Lower lobe of right lung (tissue), 2 donors: ENCODE measurements at regions not wholly inside any gene's neighbourhood (a gene's known extent, or its start where the extent isn't known, plus 50 kb on each side); places are given as distances from the start of the nearest gene placed in this dataset.

Experiments
- ATAC-seq, 2 donors: fragments of 200-7000 bp; cut with Tn5 transposase; one replicate each; pipeline ENCODE4 v1.9.1; 2020 to 2022; ENCODE audit warnings: mild to moderate bottlenecking in 2 of 2, moderate library complexity in 2 of 2
- DNase-seq: peaks from one replicate; pipeline ENCODE4 v3.0.0-alpha.2; 2020
- H3K27ac ChIP-seq: fragments of 200-600 bp; one replicate; pipeline ENCODE4 v1.8.0; 2022
- H3K27me3 ChIP-seq: fragments of 200-600 bp; one replicate; pipeline ENCODE4 v1.8.0; 2022; ENCODE audit warnings: low read depth
- H3K36me3 ChIP-seq: fragments of 200-600 bp; one replicate; pipeline ENCODE4 v1.8.0; 2022; ENCODE audit warnings: mild to moderate bottlenecking
- H3K4me1 ChIP-seq: fragments of 200-600 bp; one replicate; pipeline ENCODE4 v1.8.0; 2022
- H3K4me3 ChIP-seq: fragments of 200-600 bp; one replicate; pipeline ENCODE4 v1.8.0; 2022; ENCODE audit warnings: mild to moderate bottlenecking
- H3K9me3 ChIP-seq: fragments of 200-600 bp; one replicate; pipeline ENCODE4 v1.8.0; 2022
- CTCF ChIP-seq: fragments of 200-600 bp; IDR thresholded peaks from one replicate; pipeline ENCODE4 v1.8.0; 2022; ENCODE audit warnings: antibody characterized with exemption, mild to moderate bottlenecking
- intact Hi-C: fragments of 100-400 bp; cut with DNase I; formaldehyde crosslinking; loops from one replicate; pipeline ENCODE4 v1.11.0; 2022
- donor health status: DM: no; HTN: yes; CAD: no; lungs with severe emphysema.

DNA sequence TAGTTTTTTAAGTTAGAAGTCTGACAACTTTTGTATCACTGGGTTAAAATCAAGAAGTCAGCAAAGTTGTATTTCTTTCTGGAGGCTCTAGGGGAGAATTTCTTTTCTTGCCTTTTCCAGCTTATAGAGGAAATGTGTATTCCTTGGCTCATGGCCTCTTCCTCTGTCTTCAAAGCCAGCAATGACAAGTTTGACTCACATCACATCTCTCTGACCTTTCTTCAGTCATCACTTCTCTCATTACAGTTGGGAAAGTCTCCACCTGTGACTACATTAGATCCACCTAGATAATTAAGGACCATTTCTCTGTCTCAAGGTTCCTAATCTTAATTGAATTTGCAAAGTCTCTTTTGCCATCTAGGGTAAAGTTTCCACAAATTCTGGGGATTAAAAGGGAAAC lies 339.9 kb downstream of the TENT4A start:
- Histone ChIP-seq H3K36me3 (no peaks in the 10 kb centered on the region), H3K9me3 (no peaks in the 10 kb centered on the region), H3K27me3 (no peaks in the 10 kb centered on the region), H3K4me1 (no peaks in the 10 kb centered on the region), H3K27ac (no peak overlapping the region), H3K4me3 (no peak overlapping the region)
- intact Hi-C loops, result no loop called here
- ATAC-seq (no peak), DNase-seq (no peak)
- no peak for TF ChIP-seq CTCF

GRCh38 chr5:7053528-7054209 lies 340.4 kb downstream of the TENT4A start:
- Histone ChIP-seq H3K27ac (no peak overlapping the region), H3K4me1 (no peaks in the 10 kb centered on the region), H3K27me3 (no peaks in the 10 kb centered on the region), H3K36me3 (no peaks in the 10 kb centered on the region), H3K9me3 (no peaks in the 10 kb centered on the region), H3K4me3 (no peak overlapping the region)
- no peak for TF ChIP-seq CTCF
- DNase-seq (no peak), ATAC-seq (no peak)
- intact Hi-C loops, result no loop called here

- no peak overlapping the region for H3K4me3 ChIP-seq
Observed at GRCh38 chr5:7066471-7067235, 329.3 kb upstream of the ADCY2 start.

DNA sequence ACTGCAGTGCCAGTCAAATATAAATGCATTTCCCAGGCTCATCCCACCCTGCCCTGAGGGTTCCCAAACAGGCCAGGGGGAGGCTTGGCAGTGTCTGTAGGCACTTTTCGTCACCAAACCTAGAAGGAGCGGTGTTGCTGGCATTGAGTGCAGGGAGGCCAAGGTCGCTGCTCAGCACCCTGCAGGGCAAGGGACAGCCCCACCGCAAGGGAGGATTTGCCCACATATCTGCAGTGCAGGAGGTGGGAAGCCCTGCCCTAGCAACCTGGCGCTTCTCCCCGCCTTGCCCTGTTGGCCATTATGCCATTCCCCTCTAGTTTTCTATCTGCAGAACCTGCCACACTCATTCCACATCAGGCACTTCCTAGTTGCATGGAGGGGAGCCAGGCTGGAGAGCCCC lies 327.8 kb upstream of the ADCY2 start:
- ATAC-seq (no peak), DNase-seq (no peak)
- intact Hi-C loops, result no loop called here

More at GRCh38 chr5:7066471-7067235, 329.3 kb upstream of the ADCY2 start:
- Histone ChIP-seq H3K4me1 (no peaks in the 10 kb centered on the region), H3K27ac (no peak overlapping the region), H3K9me3 (no peaks in the 10 kb centered on the region), H3K27me3 (no peaks in the 10 kb centered on the region), H3K36me3 (no peaks in the 10 kb centered on the region)
- no peak for TF ChIP-seq CTCF
- ATAC-seq (no peak), DNase-seq (no peak)
- intact Hi-C loops, result no loop called here

DNA sequence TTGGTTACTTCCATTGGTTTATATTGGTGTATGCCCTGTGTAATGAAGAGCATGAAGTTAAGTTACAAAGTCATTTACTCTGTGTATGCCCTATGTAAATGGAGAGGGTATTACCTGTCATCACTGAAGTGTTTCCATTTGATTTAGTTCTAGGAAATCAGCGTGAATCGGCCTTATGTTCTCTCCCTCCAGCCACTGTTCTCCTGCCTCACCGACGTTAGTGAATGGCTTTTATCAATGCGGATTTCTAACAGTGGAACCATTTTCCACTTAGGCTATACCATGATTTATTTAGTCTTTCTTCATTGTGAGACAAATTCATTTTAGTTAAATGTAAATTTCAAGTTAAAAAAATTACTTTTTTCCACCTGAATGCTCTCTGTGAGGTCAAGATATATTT lies 327.0 kb upstream of the ADCY2 start:
- Histone ChIP-seq H3K4me1 (no peaks in the 10 kb centered on the region), H3K27ac (no peak overlapping the region), H3K4me3 (no peak overlapping the region), H3K27me3 (no peaks in the 10 kb centered on the region), H3K36me3 (no peaks in the 10 kb centered on the region), H3K9me3 (no peaks in the 10 kb centered on the region)
- no peak for ATAC-seq
- intact Hi-C loops, result no loop called here
- no peak for TF ChIP-seq CTCF
- no peak for DNase-seq

More for the DNA sequence above, 327.8 kb upstream of the ADCY2 start:
- H3K27me3 ChIP-seq, result no peaks in the 10 kb centered on the region
- no peak overlapping the region for H3K4me3 ChIP-seq
- H3K4me1 ChIP-seq, result no peaks in the 10 kb centered on the region
- H3K9me3 ChIP-seq, result no peaks in the 10 kb centered on the region
- no peak for TF ChIP-seq CTCF
- H3K36me3 ChIP-seq, result no peaks in the 10 kb centered on the region
- no peak overlapping the region for H3K27ac ChIP-seq
